ENCODE measurements at regions not wholly inside any gene's neighbourhood (a gene's known extent, or its start where the extent isn't known, plus 50 kb on each side); places are given as distances from the start of the nearest gene placed in this dataset.
"Not testable (repeated sequence)": the region's sequence is repeated elsewhere in the genome, so short reads cannot be mapped to it uniquely, and the experiment has no call there.

- no peak overlapping the region for H3K27ac ChIP-seq (ENCODE audit: low read depth, low read length)
These were observed 61.8 kb downstream of the SDR9C7 start for GRCh38 chr12:56872366-56872765.

- H3K27ac ChIP-seq (ENCODE audit: low read depth, low read length), result no peak overlapping the region
- WGBS, 3 donors, result 36 to 63% (median 50%) methylated on average over 1 of the region's 1 CpG
These were observed 67.0 kb downstream of the SDR9C7 start for GRCh38 chr12:56867216-56867615.

DNA sequence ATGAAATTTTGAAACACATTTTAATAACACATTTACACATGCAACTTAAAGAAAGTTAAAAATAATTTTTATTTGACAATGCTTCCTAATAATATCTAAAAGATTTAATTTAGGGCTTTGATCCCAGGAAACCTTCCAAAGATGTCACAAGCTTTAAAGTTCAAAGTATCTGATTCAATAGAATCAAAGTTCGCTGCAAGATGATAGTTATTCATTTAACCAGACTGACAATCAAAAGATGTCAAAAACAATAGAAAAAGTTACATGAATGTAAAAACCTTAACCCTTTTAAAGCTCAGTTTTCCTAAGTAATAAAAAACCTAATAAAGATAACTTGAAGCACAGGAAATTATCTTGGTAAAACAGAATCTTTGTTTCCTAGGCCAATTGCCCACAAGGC lies 67.7 kb downstream of the SDR9C7 start:
- 33 to 86% (median 70%) methylated on average over 1 of the region's 1 CpG for WGBS, 3 donors
- no peak overlapping the region for H3K27ac ChIP-seq (ENCODE audit: low read depth, low read length)

GRCh38 chr12:56864318-56864717 lies 69.9 kb downstream of the SDR9C7 start:
- no peak overlapping the region for H3K27ac ChIP-seq (ENCODE audit: low read depth, low read length)
- 50 to 93% (median 90%) methylated on average over 2 of the region's 2 CpGs for WGBS, 3 donors

GRCh38 chr12:56863789-56864188 lies 70.4 kb downstream of the SDR9C7 start:
- no peak overlapping the region for H3K27ac ChIP-seq (ENCODE audit: low read depth, low read length)

- 68 to 78% (median 74%) methylated on average over 2 of the region's 2 CpGs for WGBS, 3 donors
- no peak overlapping the region for H3K27ac ChIP-seq (ENCODE audit: low read depth, low read length)
These were observed 71.9 kb downstream of the SDR9C7 start for GRCh38 chr12:56862264-56862663.

GRCh38 chr12:56853392-56853978 lies 80.7 kb downstream of the SDR9C7 start:
- 73 to 84% (median 75%) methylated on average over 8 of the region's 8 CpGs for WGBS, 3 donors

DNA sequence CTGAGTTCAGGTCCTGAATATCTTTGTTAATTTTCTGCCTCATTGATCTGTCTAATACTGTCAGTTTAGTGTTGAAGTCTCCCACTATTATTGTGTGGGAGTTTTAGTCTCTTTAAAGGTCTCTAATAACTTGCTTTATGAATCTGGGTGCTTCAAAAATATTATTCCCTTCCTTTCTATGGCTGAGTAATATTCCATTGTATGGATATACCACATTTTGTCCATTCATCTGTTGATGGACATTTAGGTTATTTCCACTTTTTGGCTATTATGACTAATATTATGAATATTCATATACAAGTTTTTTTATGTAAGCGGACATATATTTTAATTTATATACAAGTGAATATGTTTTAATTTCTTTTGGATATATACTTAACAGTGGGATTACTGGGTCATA lies 82.7 kb downstream of the SDR9C7 start:
- H3K27ac ChIP-seq (ENCODE audit: low read depth, low read length), result no peak overlapping the region
- WGBS, 3 donors, result 96 to 98% (median 98%) methylated on average over 1 of the region's 1 CpG

More at GRCh38 chr12:56853392-56853978, 80.7 kb downstream of the SDR9C7 start:
- not testable (repeated sequence) for H3K27ac ChIP-seq (ENCODE audit: low read depth, low read length)

GRCh38 chr12:56840922-56841321 lies 77.8 kb downstream of the HSD17B6 start:
- WGBS, 3 donors, result 70 to 77% (median 76%) methylated on average over 8 of the region's 8 CpGs

GRCh38 chr12:56839915-56840325 lies 76.8 kb downstream of the HSD17B6 start:
- H3K27ac ChIP-seq (ENCODE audit: low read depth, low read length), result no peak overlapping the region
- WGBS, 3 donors, result 4 to 53% (median 20%) methylated on average over 1 of the region's 1 CpG

More at GRCh38 chr12:56840922-56841321, 77.8 kb downstream of the HSD17B6 start:
- H3K27ac ChIP-seq (ENCODE audit: low read depth, low read length), result no peak overlapping the region

GRCh38 chr12:56839489-56839848 lies 76.3 kb downstream of the HSD17B6 start:
- no peak overlapping the region for H3K27ac ChIP-seq (ENCODE audit: low read depth, low read length)

DNA sequence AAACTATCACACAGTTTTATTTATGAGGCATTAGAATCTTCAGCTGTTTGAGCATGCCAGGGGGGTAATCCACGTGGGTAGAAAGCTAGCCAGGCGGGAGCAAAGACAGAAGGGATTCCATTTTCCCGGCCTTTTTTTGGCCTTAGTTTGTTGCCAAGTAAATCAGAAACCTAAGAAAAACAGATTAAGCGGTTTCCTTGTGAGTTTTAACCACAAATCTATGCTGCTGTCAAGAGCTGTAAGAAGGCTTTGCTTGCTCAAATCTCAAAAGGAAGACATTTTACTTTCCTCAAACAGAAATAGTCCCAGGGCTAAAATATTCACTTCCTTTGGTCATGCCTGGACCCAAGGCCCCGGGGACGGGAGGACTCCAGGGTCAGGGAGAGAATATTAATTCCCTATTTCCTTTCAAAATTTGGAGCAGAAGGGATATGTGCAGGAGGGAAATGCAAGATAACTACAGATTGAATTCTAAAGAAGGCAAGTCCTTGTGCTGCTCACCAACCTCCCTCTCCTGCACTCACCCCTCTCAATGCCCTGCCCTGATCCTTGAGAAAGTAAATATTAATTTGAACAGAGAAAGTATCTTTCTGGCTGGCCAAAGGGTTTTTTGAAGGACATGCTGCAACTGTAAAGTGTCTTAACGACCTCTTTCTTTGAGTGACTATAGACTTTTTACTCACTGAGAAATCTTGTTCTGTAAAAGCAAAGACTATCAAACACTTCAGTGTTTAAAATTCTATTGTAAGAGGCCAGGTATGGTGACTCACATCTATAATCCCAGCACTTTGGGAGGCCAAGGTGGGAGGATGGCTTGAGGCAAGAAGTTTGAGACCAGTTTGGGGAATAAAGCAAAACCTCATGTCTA lies 75.7 kb downstream of the HSD17B6 start:
- peak overlapping the region; percentile 6 for H3K27ac ChIP-seq (ENCODE audit: low read depth, low read length)
- WGBS, 3 donors, result 32 to 43% (median 42%) methylated on average over 7 of the region's 7 CpGs

All from adipose tissue (tissue), 3 donors.